ENCODE measurements at regions not wholly inside any gene's neighbourhood (a gene's known extent, or its start where the extent isn't known, plus 50 kb on each side); places are given as distances from the start of the nearest gene placed in this dataset.
"Not testable (repeated sequence)": the region's sequence is repeated elsewhere in the genome, so short reads cannot be mapped to it uniquely, and the experiment has no call there.

GRCh38 chr20:47432834-47433210 is 68.9 kb upstream of the NCOA3 start:
- 84 to 89% methylated on average over 1 of the region's 3 CpGs for WGBS, 2 experiments (ENCODE audit: insufficient coverage in 1 of 2, insufficient read length in 1 of 2)
- TF ChIP-seq, protein P1, sequence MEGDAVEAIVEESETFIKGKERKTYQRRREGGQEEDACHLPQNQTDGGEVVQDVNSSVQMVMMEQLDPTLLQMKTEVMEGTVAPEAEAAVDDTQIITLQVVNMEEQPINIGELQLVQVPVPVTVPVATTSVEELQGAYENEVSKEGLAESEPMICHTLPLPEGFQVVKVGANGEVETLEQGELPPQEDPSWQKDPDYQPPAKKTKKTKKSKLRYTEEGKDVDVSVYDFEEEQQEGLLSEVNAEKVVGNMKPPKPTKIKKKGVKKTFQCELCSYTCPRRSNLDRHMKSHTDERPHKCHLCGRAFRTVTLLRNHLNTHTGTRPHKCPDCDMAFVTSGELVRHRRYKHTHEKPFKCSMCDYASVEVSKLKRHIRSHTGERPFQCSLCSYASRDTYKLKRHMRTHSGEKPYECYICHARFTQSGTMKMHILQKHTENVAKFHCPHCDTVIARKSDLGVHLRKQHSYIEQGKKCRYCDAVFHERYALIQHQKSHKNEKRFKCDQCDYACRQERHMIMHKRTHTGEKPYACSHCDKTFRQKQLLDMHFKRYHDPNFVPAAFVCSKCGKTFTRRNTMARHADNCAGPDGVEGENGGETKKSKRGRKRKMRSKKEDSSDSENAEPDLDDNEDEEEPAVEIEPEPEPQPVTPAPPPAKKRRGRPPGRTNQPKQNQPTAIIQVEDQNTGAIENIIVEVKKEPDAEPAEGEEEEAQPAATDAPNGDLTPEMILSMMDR (conservative IDR thresholded peaks at IDR 0.05) = no peak
- no peaks in the 10 kb centered on the region for H3K4me1 Mint-ChIP-seq
- H3K27ac Mint-ChIP-seq = no peak overlapping the region
- no peaks in the 10 kb centered on the region for H3K36me3 Mint-ChIP-seq (ENCODE audit: low read depth)
- H3K27me3 Mint-ChIP-seq (ENCODE audit: insufficient read depth) = no peaks in the 10 kb centered on the region
- Histone ChIP-seq H3K4me1 (ENCODE audit: control insufficient read depth, insufficient read depth, low read length) (no peaks in the 10 kb centered on the region), H3K9me3 (ENCODE audit: control insufficient read depth, low read length) (peaks cover 2% of the 10 kb centered on the region), H3K36me3 (ENCODE audit: control insufficient read depth, insufficient read depth, low read length) (no peaks in the 10 kb centered on the region), H3K27me3 (ENCODE audit: control insufficient read depth, insufficient read depth, low read length, poor library complexity, severe bottlenecking) (no peaks in the 10 kb centered on the region), H3K4me3 (ENCODE audit: low read length) (no peak overlapping the region), H3K9ac (ENCODE audit: extremely low read depth, low read length, poor library complexity, severe bottlenecking) (no peak overlapping the region), H3K27ac (ENCODE audit: low read depth, low read length) (no peak overlapping the region)
- DNase-seq = no peak
- no peak overlapping the region for H3K4me3 Mint-ChIP-seq
- H3K9me3 Mint-ChIP-seq = peaks cover 11% of the 10 kb centered on the region

DNA sequence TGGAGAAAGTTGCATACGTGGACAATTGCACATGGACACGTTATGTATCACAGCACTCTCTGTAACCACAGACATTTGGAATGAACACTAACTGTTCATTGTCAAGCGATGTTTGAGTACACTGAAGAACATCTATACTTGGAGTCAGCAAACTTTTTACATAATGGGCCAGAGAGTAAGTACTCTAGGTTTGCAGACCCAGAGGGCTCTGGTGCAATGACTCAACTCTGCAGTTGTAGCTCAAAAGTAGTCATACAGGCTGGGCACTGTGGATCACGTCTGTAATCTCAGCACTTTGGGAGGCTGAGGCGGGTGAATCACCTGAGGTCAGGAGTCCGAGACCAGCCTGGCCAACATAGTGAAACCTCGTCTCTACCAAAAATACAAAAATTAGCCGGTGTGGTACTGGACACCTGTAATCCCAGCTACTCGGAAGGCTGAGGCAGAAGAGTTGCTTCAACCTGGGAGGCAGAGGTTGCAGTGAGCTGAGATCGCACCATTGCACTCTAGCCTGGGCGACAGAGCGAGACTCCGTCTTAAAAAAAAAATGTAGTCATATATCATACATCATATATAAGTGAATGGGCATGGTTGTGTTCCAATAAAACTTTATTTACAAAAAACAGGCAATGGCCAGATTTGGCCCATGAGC is 67.4 kb upstream of the NCOA3 start:
- H3K36me3 ChIP-seq (ENCODE audit: control insufficient read depth, insufficient read depth, low read length); H3K4me3 ChIP-seq (ENCODE audit: low read length); H3K27me3 ChIP-seq (ENCODE audit: control insufficient read depth, insufficient read depth, low read length, poor library complexity, severe bottlenecking); H3K36me3 Mint-ChIP-seq (ENCODE audit: low read depth); H3K4me1 Mint-ChIP-seq; H3K9me3 ChIP-seq (ENCODE audit: control insufficient read depth, low read length); H3K27ac Mint-ChIP-seq; H3K9me3 Mint-ChIP-seq; H3K4me1 ChIP-seq (ENCODE audit: control insufficient read depth, insufficient read depth, low read length); H3K27ac ChIP-seq (ENCODE audit: low read depth, low read length); H3K27me3 Mint-ChIP-seq (ENCODE audit: insufficient read depth); H3K4me3 Mint-ChIP-seq; DNase-seq; H3K9ac ChIP-seq (ENCODE audit: extremely low read depth, low read length, poor library complexity, severe bottlenecking): not testable (repeated sequence)
- WGBS, 2 experiments (ENCODE audit: insufficient coverage in 1 of 2, insufficient read length in 1 of 2) = 92 to 94% methylated on average over 9 to 10 of the region's 13 CpGs

GRCh38 chr20:47438464-47439381 is 63.0 kb upstream of the NCOA3 start:
- no peaks in the 10 kb centered on the region for H3K4me1 ChIP-seq (ENCODE audit: control insufficient read depth, insufficient read depth, low read length)
- H3K9me3 ChIP-seq (ENCODE audit: control insufficient read depth, low read length) = no peaks in the 10 kb centered on the region
- no peaks in the 10 kb centered on the region for H3K36me3 ChIP-seq (ENCODE audit: control insufficient read depth, insufficient read depth, low read length)
- Mint-ChIP-seq H3K9me3 (no peaks in the 10 kb centered on the region), H3K27me3 (ENCODE audit: insufficient read depth) (no peaks in the 10 kb centered on the region), H3K36me3 (ENCODE audit: low read depth) (no peaks in the 10 kb centered on the region), H3K4me3 (no peak overlapping the region), H3K4me1 (peaks cover 5% of the 10 kb centered on the region), H3K27ac (no peak overlapping the region)
- TF ChIP-seq, protein P1 (conservative IDR thresholded peaks at IDR 0.05) = no peak
- WGBS, 2 experiments (ENCODE audit: insufficient coverage in 1 of 2, insufficient read length in 1 of 2) = 93% methylated on average over 13 to 18 of the region's 18 CpGs
- no peak overlapping the region for H3K4me3 ChIP-seq (ENCODE audit: low read length)
- H3K27me3 ChIP-seq (ENCODE audit: control insufficient read depth, insufficient read depth, low read length, poor library complexity, severe bottlenecking) = no peaks in the 10 kb centered on the region
- DNase-seq = no peak
- H3K9ac ChIP-seq (ENCODE audit: extremely low read depth, low read length, poor library complexity, severe bottlenecking) = no peak overlapping the region
- H3K27ac ChIP-seq (ENCODE audit: low read depth, low read length) = no peak overlapping the region
